ENCODE measurements at regions not wholly inside any gene's neighbourhood (a gene's known extent, or its start where the extent isn't known, plus 50 kb on each side); places are given as distances from the start of the nearest gene placed in this dataset.

- TF ChIP-seq CTCF (conservative IDR thresholded peaks at IDR 0.05; ENCODE audit: low read depth, low read length) (no peak), EZH2 (IDR thresholded peaks at IDR 0.05; ENCODE audit: borderline replicate concordance, low read depth, low read length, poor library complexity, severe bottlenecking) (no peak)
Measured at GRCh38 chr1:94621395-94621794, 79.8 kb upstream of the F3 start.

Measured in A673 (cell line).